ENCODE measurements at regions not wholly inside any gene's neighbourhood (a gene's known extent, or its start where the extent isn't known, plus 50 kb on each side); places are given as distances from the start of the nearest gene placed in this dataset.

- no peak for TF ChIP-seq EZH2 (IDR thresholded peaks at IDR 0.05; ENCODE audit: borderline replicate concordance, low read length)
- TF ChIP-seq, protein P1, sequence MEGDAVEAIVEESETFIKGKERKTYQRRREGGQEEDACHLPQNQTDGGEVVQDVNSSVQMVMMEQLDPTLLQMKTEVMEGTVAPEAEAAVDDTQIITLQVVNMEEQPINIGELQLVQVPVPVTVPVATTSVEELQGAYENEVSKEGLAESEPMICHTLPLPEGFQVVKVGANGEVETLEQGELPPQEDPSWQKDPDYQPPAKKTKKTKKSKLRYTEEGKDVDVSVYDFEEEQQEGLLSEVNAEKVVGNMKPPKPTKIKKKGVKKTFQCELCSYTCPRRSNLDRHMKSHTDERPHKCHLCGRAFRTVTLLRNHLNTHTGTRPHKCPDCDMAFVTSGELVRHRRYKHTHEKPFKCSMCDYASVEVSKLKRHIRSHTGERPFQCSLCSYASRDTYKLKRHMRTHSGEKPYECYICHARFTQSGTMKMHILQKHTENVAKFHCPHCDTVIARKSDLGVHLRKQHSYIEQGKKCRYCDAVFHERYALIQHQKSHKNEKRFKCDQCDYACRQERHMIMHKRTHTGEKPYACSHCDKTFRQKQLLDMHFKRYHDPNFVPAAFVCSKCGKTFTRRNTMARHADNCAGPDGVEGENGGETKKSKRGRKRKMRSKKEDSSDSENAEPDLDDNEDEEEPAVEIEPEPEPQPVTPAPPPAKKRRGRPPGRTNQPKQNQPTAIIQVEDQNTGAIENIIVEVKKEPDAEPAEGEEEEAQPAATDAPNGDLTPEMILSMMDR (conservative IDR thresholded peaks at IDR 0.05 in 1 of 2, IDR thresholded peaks at IDR 0.05 in 1 of 2; ENCODE audit: extremely low read depth in 1 of 2, insufficient read depth in 1 of 2, low read depth in 1 of 2, low read length in 2 of 2), result no peak
Observed at GRCh38 chr10:8128511-8128910, 74.0 kb downstream of the GATA3 start.

Measured in mammary epithelial cell (primary cell).